Hepatocyte (in vitro differentiated cells): ENCODE measurements at regions not wholly inside any gene's neighbourhood (a gene's known extent, or its start where the extent isn't known, plus 50 kb on each side); places are given as distances from the start of the nearest gene placed in this dataset.

ENCODE experiments used
- CTCF ChIP-seq: fragments of 200-600 bp; sonication (generic); IDR thresholded peaks from 2 replicates; pipeline ENCODE4 v1.5.1; 2016; ENCODE audit warnings: antibody characterized with exemption, mild to moderate bottlenecking; ENCODE audit not compliant: poor library complexity
- EZH2 ChIP-seq: fragments of 200-600 bp; sonication (generic); IDR thresholded peaks from 2 replicates; pipeline ENCODE4 v1.6.1; 2016; ENCODE audit warnings: antibody characterized with exemption, mild to moderate bottlenecking, borderline replicate concordance

- TF ChIP-seq EZH2 = no peak
- TF ChIP-seq CTCF = no peak
Measured at GRCh38 chr5:96064877-96065276, 103.2 kb upstream of the ELL2 start.
